ENCODE measurements at regions not wholly inside any gene's neighbourhood (a gene's known extent, or its start where the extent isn't known, plus 50 kb on each side); places are given as distances from the start of the nearest gene placed in this dataset.

- no peak for TF ChIP-seq POLR2A (IDR thresholded peaks at IDR 0.05)
- no peak for TF ChIP-seq CTCF (IDR thresholded peaks at IDR 0.05)
Measured at GRCh38 chr3:1710663-1711062, 388.0 kb upstream of the CNTN4 start.

All from adrenal gland (tissue), 5 donors.